Coronary artery (tissue), 2 donors: ENCODE measurements at regions not wholly inside any gene's neighbourhood (a gene's known extent, or its start where the extent isn't known, plus 50 kb on each side); places are given as distances from the start of the nearest gene placed in this dataset.

Experiments used
- DNase-seq: peaks from one replicate; pipeline ENCODE4 v3.0.0-alpha.2; 2017; ENCODE audit warnings: low spot score
- H3K27ac ChIP-seq, 2 donors: fragments of 200-600 bp; sonication (generic); one replicate each; pipeline ENCODE4 v1.5.1; 2016 to 2019
- H3K4me3 ChIP-seq: fragments of 200-600 bp; sonication (generic); 2 replicates; pipeline ENCODE4 v1.5.1; 2016; ENCODE audit warnings: mild to moderate bottlenecking, moderate library complexity
- CTCF ChIP-seq: fragments of 200-600 bp; sonication (generic); IDR thresholded peaks from one replicate; pipeline ENCODE4 v1.5.1; 2019; ENCODE audit warnings: antibody characterized with exemption

DNA sequence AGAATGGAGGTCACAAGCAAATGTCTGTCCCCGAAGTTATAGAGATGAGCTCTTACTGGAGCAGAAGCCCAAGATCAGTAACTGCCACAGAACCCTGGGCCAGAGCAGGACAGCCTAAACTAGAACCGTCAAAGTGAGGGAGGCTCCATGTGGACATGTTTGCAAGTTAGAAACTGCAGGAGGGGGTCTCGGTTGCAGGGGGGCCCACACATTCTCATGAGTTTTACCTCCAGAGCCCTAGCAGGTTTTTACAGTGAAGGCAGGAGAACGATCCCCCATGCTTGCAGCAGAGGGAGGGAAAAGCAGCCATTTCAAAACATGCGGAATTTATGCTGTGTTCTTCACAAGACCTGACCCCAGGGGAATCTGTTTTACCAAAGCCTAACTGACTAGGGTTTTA, 133.5 kb upstream of the B3GAT1 start:
- Histone ChIP-seq H3K4me3 (no peak overlapping the region), H3K27ac (no peak overlapping the region)
- peak; percentile 47 for DNase-seq
- TF ChIP-seq CTCF: no peak

DNA sequence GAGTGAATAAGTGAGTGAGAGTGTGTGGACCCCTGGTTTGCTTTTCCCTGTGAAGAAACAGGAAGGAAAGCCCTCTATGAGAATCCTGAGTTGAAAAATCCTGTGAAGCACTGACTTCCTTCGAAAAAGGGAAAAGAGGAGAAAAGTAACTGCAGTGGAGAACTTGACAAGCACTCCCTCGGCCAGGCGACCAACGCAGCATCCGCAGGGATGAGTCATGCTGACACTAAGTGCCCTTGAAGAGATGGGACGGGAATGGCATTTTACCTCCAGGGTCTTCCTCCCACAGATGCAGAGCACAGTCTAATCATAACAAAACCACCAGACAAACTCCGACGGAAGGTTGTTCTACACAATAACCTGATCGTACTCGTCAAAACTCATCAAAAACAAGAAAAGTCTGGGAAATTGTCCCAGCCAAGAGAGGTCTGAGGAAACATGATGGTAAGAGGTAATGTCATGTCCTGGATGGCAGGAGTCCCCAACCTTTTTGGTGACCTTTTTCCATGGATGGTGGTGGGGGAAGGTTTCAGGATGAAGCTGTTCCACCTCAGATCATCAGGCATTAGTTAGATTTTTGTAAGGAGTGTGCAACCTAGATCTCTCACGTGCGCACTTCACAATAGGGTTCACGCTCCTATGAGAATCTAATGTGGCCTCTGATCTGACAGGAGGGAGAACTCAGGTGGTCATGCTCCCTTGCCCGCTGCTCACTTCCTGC, 132.2 kb upstream of the B3GAT1 start:
- Histone ChIP-seq H3K4me3 (no peak overlapping the region), H3K27ac (no peak overlapping the region)
- peak; percentile 36 for DNase-seq
- TF ChIP-seq CTCF: no peak

GRCh38 chr11:134543645-134544044, 131.6 kb upstream of the B3GAT1 start:
- Histone ChIP-seq H3K4me3 (no peak overlapping the region), H3K27ac (no peak overlapping the region)
- TF ChIP-seq CTCF: no peak
- DNase-seq: no peak

GRCh38 chr11:134543241-134543640, 131.2 kb upstream of the B3GAT1 start:
- Histone ChIP-seq H3K27ac (no peak overlapping the region), H3K4me3 (no peak overlapping the region)
- no peak for TF ChIP-seq CTCF
- DNase-seq: peak; percentile 53

GRCh38 chr11:134542401-134543165, 130.5 kb upstream of the B3GAT1 start:
- DNase-seq: peak; percentile 35
- H3K4me3 ChIP-seq: no peak overlapping the region
- no peak for TF ChIP-seq CTCF
- H3K27ac ChIP-seq: no peak overlapping the region

DNA sequence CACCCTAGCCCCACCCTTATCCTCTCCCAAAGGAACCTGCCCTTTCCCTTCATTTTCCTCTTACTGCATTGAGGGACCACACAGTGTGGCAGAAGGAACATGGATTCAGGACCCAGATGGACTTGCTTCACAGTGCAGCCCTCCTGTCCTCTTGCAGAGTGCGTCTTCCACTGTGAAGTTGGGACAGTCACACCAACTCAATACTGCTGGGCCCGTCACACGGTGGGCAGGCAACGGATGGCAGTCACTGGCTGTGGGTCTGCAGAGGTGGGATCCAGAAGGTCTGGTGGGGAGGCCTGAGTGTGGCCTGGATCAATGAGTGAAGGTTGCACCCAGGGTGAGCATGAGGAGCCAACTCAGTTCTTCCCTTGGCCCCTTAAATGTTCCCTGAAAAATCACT, 129.9 kb upstream of the B3GAT1 start:
- Histone ChIP-seq H3K4me3 (no peak overlapping the region), H3K27ac (no peak overlapping the region)
- TF ChIP-seq CTCF: no peak
- peak; percentile 62 for DNase-seq

- H3K27ac ChIP-seq: no peak overlapping the region
- no peak overlapping the region for H3K4me3 ChIP-seq
- peak; percentile 54 for DNase-seq
- TF ChIP-seq CTCF: no peak
These were observed 129.3 kb upstream of the B3GAT1 start for GRCh38 chr11:134541355-134541754.
